Liver (tissue), 8 donors: ENCODE measurements at regions not wholly inside any gene's neighbourhood (a gene's known extent, or its start where the extent isn't known, plus 50 kb on each side); places are given as distances from the start of the nearest gene placed in this dataset.

Source experiments
- DNase-seq: peaks from one replicate; pipeline ENCODE4 v3.0.0-alpha.2; 2017; ENCODE audit warnings: low spot score
- H3K27ac ChIP-seq, 2 donors: one replicate each; pipeline ENCODE4 v1.7.0; 2013; ENCODE audit warnings: inconsistent platforms in 2 of 2, low read length in 2 of 2, control low read depth in 1 of 2, low read depth in 1 of 2, mild to moderate bottlenecking in 1 of 2
- H3K27me3 ChIP-seq, 4 donors: one replicate each; pipeline versions ENCODE4 v1.6.1 to v1.7.0; 2013; ENCODE audit warnings: low read length in 3 of 4, inconsistent platforms in 1 of 4, mild to moderate bottlenecking in 1 of 4, moderate library complexity in 1 of 4; ENCODE audit not compliant: control insufficient read depth in 4 of 4, insufficient read depth in 4 of 4
- H3K36me3 ChIP-seq, 4 donors: one replicate each; pipeline versions ENCODE4 v1.6.1 to v1.7.0; 2013; ENCODE audit warnings: low read length in 3 of 4, mild to moderate bottlenecking in 3 of 4, low read depth in 1 of 4, moderate library complexity in 1 of 4; ENCODE audit not compliant: control insufficient read depth in 4 of 4, insufficient read depth in 3 of 4
- H3K4me1 ChIP-seq, 4 donors: one replicate each; pipeline versions ENCODE4 v1.6.1 to v1.7.0; 2013; ENCODE audit warnings: low read length in 3 of 4, mild to moderate bottlenecking in 3 of 4, moderate library complexity in 1 of 4; ENCODE audit not compliant: control insufficient read depth in 4 of 4, insufficient read depth in 4 of 4
- H3K4me3 ChIP-seq, 3 donors: one replicate each; pipeline versions ENCODE4 v1.6.1 to v1.7.0; 2013; ENCODE audit warnings: low read length in 3 of 3, control low read depth in 1 of 3, low read depth in 1 of 3, mild to moderate bottlenecking in 1 of 3
- H3K9ac ChIP-seq, 2 donors: one replicate each; pipeline ENCODE4 v1.7.0; 2013; ENCODE audit warnings: low read length in 2 of 2, mild to moderate bottlenecking in 2 of 2, moderate library complexity in 2 of 2, control low read depth in 1 of 2, low read depth in 1 of 2
- H3K9me3 ChIP-seq, 4 donors: one replicate each; pipeline versions ENCODE4 v1.6.1 to v1.7.0; 2013; ENCODE audit warnings: low read length in 3 of 4; ENCODE audit not compliant: control insufficient read depth in 4 of 4
- EGR1 ChIP-seq, 2 donors: IDR thresholded peaks; 2 replicates each; pipeline ENCODE4 v1.6.1; 2016 to 2018; ENCODE audit warnings: antibody characterized with exemption in 2 of 2, low read depth in 2 of 2
- FOXA1 ChIP-seq: IDR thresholded peaks from 2 replicates; pipeline ENCODE4 v1.6.1; 2016; ENCODE audit warnings: antibody characterized with exemption
- FOXA2 ChIP-seq: IDR thresholded peaks from 2 replicates; pipeline ENCODE4 v1.6.1; 2016; ENCODE audit warnings: antibody characterized with exemption
- GABPA ChIP-seq, 2 donors: IDR thresholded peaks in 1 of 2; conservative IDR thresholded peaks in 1 of 2; 2 replicates each; pipeline ENCODE4 v1.6.1; 2016; ENCODE audit warnings: antibody characterized with exemption in 2 of 2, mild to moderate bottlenecking in 1 of 2, moderate library complexity in 1 of 2
- HNF4A ChIP-seq, 2 donors: conservative IDR thresholded peaks; 2 replicates each; pipeline ENCODE4 v1.6.1; 2016; ENCODE audit warnings: antibody characterized with exemption in 2 of 2, mild to moderate bottlenecking in 2 of 2
- HNF4G ChIP-seq: IDR thresholded peaks from 2 replicates; pipeline ENCODE4 v1.6.1; 2016; ENCODE audit warnings: antibody characterized with exemption
- JUND ChIP-seq, 2 donors: IDR thresholded peaks; 2 replicates each; pipeline ENCODE4 v1.6.1; 2016; ENCODE audit warnings: antibody characterized with exemption in 2 of 2
- NR2F2 ChIP-seq: IDR thresholded peaks from 2 replicates; pipeline ENCODE4 v1.6.1; 2016; ENCODE audit warnings: antibody characterized with exemption
- RAD21 ChIP-seq, 2 donors: IDR thresholded peaks; 2 replicates each; pipeline ENCODE4 v1.6.1; 2016; ENCODE audit warnings: antibody characterized with exemption in 2 of 2, mild to moderate bottlenecking in 2 of 2
- RXRA ChIP-seq, 2 donors: IDR thresholded peaks; 2 replicates each; pipeline ENCODE4 v1.6.1; 2017 to 2018; ENCODE audit warnings: antibody characterized with exemption in 2 of 2, mild to moderate bottlenecking in 1 of 2
- SP1 ChIP-seq: IDR thresholded peaks from 2 replicates; pipeline ENCODE4 v1.6.1; 2018; ENCODE audit warnings: antibody characterized with exemption, mild to moderate bottlenecking
- TAF1 ChIP-seq: conservative IDR thresholded peaks from 2 replicates; pipeline ENCODE4 v1.6.1; 2016; ENCODE audit warnings: antibody characterized with exemption, mild to moderate bottlenecking
- YY1 ChIP-seq: IDR thresholded peaks from 2 replicates; pipeline ENCODE4 v1.6.1; 2016; ENCODE audit warnings: antibody characterized with exemption, mild to moderate bottlenecking
- WGBS: extraction: QIAGEN DNeasy Blood & Tissue Kit; methylation state at CpG from one replicate; pipeline ENCODE4 v1.1.7; 2013; 5-methylcytosine and 5-hydroxymethylcytosine counted together
- TF ChIP-seq, protein P1 (sequence below): IDR thresholded peaks from 2 replicates; pipeline ENCODE4 v1.6.1; 2016; ENCODE audit warnings: antibody characterized with exemption, mild to moderate bottlenecking
- TF ChIP-seq, protein P2 (sequence below): IDR thresholded peaks from 2 replicates; pipeline ENCODE4 v1.6.1; 2016; ENCODE audit warnings: antibody characterized with exemption
- TF ChIP-seq, protein P3 (sequence below): fragments of 150-350 bp; IDR thresholded peaks from 2 replicates; pipeline ENCODE4 v1.5.1; 2017; ENCODE audit warnings: improper control_type of control experiment, low read depth, low read length; ENCODE audit not compliant: missing input control
- TF ChIP-seq, protein P4 (sequence below): IDR thresholded peaks from 2 replicates; pipeline ENCODE4 v1.6.1; 2016; ENCODE audit warnings: antibody characterized with exemption
- TF ChIP-seq, protein P5 (sequence below): IDR thresholded peaks from 2 replicates; pipeline ENCODE4 v1.6.1; 2016; ENCODE audit warnings: antibody characterized with exemption
- donor health status: healthy.
- donor health status: healthy.
- donor health status: healthy.
- donor health status: healthy.
- donor health status: healthy.

DNA sequence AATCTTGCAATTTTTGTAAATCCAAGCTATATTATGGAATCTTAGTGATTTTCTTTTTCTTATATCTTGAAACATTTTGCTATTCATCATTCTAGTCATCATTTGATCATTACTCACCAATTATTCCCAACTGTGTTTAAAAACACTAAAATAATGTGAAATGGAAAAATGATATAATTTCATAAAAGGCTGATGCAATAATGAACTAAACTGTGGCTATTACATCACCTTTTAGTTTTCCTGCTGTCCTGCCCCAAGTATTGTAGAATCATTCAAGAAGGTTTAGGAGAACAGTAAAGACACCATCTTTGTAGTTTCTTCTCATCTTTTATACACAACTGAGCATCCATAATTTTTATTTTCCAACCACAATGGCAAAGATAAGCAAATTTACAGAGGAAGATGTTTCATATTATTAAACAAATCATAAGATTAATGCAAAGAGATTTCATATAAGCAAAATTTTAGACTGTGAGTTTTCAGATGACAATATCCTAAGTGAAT, 431.0 kb upstream of the SLC30A5 start:
- H3K27ac ChIP-seq, result no peak overlapping the region
- no peaks in the 10 kb centered on the region for H3K4me1 ChIP-seq
- H3K27me3 ChIP-seq, result no peaks in the 10 kb centered on the region
- peaks cover 0 to 3% (median 0%) of the 10 kb centered on the region in 4 donors for H3K36me3 ChIP-seq
- DNase-seq, result no peak
- TF ChIP-seq RAD21 (IDR thresholded peaks at IDR 0.05), result no peak
- TF ChIP-seq JUND (IDR thresholded peaks at IDR 0.05), result no peak
- no peak for TF ChIP-seq EGR1 (IDR thresholded peaks at IDR 0.05; ENCODE audit: low read depth in 2 of 2)
- no peak for TF ChIP-seq HNF4A (conservative IDR thresholded peaks at IDR 0.05)
- TF ChIP-seq TAF1, result no peak
- TF ChIP-seq FOXA1, result no peak
- H3K9ac ChIP-seq, result no peak overlapping the region
- no peak overlapping the region for H3K4me3 ChIP-seq
- H3K9me3 ChIP-seq, result no peaks in the 10 kb centered on the region

DNA sequence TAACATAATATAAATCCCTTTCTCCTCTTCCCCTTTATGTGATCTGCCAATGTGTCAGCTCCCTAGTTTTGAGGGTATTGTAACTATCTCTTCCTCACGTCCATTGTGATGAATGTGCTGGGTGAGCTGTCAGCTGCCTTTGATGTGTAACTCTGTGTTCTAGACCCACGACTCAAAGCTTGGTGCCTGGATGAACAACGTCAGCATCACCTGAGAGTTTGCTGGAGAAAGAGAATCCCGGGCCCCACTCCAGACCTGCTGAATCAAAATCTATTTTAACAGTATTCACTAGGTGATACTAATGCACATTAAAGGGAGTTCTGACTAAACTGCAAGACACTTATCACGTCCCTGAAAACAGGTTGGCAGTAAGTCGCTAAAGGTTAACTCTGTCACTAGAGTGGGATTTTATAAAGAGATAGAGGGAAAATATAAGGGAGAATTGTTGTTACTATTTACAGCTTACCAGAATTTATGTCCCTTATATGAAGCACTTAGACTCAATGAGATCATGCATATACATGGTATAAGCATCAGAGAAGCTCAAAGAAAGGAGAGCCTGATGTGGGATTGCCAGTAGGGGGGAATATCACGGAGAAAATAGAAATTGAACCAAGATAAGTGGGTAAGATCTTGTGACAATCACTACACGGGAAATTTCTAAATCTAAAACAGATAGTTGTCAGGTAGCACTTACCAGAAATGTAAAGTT, 423.8 kb upstream of the SLC30A5 start:
- Histone ChIP-seq H3K4me1 (peaks cover 3 to 30% (median 20%) of the 10 kb centered on the region in 4 donors), H3K9ac (no peak overlapping the region), H3K4me3 (no peak overlapping the region), H3K27me3 (no peaks in the 10 kb centered on the region), H3K36me3 (peaks cover 0 to 3% (median 0%) of the 10 kb centered on the region in 4 donors), H3K27ac (no peak overlapping the region), H3K9me3 (no peaks in the 10 kb centered on the region)
- DNase-seq, result no peak
- TF ChIP-seq SP1, result no peak
- no peak for TF ChIP-seq NR2F2
- TF ChIP-seq HNF4G, result no peak
- TF ChIP-seq, protein P1, sequence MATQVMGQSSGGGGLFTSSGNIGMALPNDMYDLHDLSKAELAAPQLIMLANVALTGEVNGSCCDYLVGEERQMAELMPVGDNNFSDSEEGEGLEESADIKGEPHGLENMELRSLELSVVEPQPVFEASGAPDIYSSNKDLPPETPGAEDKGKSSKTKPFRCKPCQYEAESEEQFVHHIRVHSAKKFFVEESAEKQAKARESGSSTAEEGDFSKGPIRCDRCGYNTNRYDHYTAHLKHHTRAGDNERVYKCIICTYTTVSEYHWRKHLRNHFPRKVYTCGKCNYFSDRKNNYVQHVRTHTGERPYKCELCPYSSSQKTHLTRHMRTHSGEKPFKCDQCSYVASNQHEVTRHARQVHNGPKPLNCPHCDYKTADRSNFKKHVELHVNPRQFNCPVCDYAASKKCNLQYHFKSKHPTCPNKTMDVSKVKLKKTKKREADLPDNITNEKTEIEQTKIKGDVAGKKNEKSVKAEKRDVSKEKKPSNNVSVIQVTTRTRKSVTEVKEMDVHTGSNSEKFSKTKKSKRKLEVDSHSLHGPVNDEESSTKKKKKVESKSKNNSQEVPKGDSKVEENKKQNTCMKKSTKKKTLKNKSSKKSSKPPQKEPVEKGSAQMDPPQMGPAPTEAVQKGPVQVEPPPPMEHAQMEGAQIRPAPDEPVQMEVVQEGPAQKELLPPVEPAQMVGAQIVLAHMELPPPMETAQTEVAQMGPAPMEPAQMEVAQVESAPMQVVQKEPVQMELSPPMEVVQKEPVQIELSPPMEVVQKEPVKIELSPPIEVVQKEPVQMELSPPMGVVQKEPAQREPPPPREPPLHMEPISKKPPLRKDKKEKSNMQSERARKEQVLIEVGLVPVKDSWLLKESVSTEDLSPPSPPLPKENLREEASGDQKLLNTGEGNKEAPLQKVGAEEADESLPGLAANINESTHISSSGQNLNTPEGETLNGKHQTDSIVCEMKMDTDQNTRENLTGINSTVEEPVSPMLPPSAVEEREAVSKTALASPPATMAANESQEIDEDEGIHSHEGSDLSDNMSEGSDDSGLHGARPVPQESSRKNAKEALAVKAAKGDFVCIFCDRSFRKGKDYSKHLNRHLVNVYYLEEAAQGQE, result no peak
- TF ChIP-seq, protein P2, sequence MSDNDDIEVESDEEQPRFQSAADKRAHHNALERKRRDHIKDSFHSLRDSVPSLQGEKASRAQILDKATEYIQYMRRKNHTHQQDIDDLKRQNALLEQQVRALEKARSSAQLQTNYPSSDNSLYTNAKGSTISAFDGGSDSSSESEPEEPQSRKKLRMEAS, result no peak
- TF ChIP-seq, protein P3, sequence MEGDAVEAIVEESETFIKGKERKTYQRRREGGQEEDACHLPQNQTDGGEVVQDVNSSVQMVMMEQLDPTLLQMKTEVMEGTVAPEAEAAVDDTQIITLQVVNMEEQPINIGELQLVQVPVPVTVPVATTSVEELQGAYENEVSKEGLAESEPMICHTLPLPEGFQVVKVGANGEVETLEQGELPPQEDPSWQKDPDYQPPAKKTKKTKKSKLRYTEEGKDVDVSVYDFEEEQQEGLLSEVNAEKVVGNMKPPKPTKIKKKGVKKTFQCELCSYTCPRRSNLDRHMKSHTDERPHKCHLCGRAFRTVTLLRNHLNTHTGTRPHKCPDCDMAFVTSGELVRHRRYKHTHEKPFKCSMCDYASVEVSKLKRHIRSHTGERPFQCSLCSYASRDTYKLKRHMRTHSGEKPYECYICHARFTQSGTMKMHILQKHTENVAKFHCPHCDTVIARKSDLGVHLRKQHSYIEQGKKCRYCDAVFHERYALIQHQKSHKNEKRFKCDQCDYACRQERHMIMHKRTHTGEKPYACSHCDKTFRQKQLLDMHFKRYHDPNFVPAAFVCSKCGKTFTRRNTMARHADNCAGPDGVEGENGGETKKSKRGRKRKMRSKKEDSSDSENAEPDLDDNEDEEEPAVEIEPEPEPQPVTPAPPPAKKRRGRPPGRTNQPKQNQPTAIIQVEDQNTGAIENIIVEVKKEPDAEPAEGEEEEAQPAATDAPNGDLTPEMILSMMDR, result no peak
- TF ChIP-seq YY1, result no peak
- no peak for TF ChIP-seq RAD21 (IDR thresholded peaks at IDR 0.05)
- TF ChIP-seq, protein P4, sequence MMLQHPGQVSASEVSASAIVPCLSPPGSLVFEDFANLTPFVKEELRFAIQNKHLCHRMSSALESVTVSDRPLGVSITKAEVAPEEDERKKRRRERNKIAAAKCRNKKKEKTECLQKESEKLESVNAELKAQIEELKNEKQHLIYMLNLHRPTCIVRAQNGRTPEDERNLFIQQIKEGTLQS, result no peak
- TF ChIP-seq, protein P5, sequence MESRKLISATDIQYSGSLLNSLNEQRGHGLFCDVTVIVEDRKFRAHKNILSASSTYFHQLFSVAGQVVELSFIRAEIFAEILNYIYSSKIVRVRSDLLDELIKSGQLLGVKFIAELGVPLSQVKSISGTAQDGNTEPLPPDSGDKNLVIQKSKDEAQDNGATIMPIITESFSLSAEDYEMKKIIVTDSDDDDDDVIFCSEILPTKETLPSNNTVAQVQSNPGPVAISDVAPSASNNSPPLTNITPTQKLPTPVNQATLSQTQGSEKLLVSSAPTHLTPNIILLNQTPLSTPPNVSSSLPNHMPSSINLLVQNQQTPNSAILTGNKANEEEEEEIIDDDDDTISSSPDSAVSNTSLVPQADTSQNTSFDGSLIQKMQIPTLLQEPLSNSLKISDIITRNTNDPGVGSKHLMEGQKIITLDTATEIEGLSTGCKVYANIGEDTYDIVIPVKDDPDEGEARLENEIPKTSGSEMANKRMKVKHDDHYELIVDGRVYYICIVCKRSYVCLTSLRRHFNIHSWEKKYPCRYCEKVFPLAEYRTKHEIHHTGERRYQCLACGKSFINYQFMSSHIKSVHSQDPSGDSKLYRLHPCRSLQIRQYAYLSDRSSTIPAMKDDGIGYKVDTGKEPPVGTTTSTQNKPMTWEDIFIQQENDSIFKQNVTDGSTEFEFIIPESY, result no peak
- no peak for TF ChIP-seq FOXA2
- no peak for TF ChIP-seq TAF1
- no peak for TF ChIP-seq RXRA (IDR thresholded peaks at IDR 0.05)
- TF ChIP-seq GABPA (IDR thresholded peaks at IDR 0.05 in 1 of 2, conservative IDR thresholded peaks at IDR 0.05 in 1 of 2), result no peak
- WGBS, result 68% methylated on average over 8 of the region's 8 CpGs
